ENCODE measurements at regions not wholly inside any gene's neighbourhood (a gene's known extent, or its start where the extent isn't known, plus 50 kb on each side); places are given as distances from the start of the nearest gene placed in this dataset.

DNA sequence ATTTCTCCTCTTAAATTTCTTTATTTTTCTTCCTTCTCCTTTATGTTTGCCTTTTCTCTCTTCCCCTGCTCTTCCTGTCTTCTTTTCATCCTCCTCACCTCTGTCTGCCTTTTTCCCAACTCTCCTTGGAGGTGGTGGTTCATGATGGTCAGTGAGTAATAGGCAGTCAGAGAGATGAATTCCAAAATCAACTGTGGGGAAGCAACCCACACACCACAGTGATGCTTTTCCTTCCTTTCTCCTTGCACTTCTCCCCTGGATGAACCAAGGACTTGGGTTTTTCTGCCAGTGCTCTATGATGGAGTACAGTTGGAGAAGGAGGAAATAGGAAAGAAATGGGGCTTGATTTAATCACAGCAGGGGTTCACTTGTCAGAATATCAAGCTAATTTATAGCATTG is 153.8 kb downstream of the DCK start:
- Histone ChIP-seq H3K36me3 (ENCODE audit: control insufficient read depth, insufficient read depth, low read length) (no peaks in the 10 kb centered on the region), H3K4me1 (ENCODE audit: control insufficient read depth, insufficient read depth, low read length, poor library complexity, severe bottlenecking) (no peaks in the 10 kb centered on the region), H3K4me3 (ENCODE audit: insufficient read depth, low read depth, low read length, poor library complexity, severe bottlenecking) (no peak overlapping the region), H3K27me3 (replicated peaks; ENCODE audit: control insufficient read depth, insufficient read depth, low read length, poor library complexity, severe bottlenecking) (no peaks in the 10 kb centered on the region), H3K27ac (ENCODE audit: insufficient read depth, low read length, poor library complexity, severe bottlenecking) (no peak overlapping the region), H3K9me3 (ENCODE audit: control insufficient read depth, low read length) (no peaks in the 10 kb centered on the region)
- DNase-seq = no peak

DNA sequence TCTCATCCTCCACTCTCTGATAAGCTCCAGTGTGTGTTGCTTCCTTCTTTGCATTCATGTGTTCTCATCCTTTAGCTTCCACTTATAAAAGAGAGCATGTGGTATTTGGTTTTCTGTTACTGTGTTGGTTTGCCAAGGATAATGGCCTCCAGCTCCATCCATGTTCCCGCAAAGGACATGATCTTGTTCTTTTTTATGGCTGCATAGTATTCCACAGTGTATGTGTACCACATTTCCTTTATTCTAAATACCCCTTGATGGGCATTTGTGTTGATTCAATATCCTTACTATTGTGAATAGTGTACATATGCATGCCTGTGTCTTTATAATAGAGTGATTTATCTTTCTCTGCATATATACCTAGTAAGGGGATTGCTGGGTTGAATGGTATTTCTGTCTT is 155.1 kb downstream of the DCK start:
- H3K9me3 ChIP-seq (ENCODE audit: control insufficient read depth, low read length) = no peaks in the 10 kb centered on the region

DNA sequence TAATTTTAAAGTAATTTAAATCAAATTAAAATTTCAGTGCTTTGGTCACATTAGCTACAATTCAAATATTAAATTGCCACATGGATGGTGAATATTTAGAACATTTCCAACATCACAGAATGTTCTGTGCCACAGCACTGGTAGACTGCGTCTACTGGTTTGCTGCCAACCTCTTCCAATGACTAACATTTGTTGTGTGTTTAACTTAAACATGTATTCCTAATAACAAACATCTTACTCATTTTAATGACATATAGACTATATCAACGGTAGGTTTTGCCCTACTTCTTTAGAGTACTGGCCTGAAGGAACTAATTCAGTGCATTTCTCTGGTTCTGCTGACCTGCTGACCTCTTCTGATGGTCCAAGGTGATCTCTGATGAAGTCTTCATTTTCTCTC is 157.6 kb downstream of the DCK start:
- H3K27me3 ChIP-seq (replicated peaks; ENCODE audit: control insufficient read depth, insufficient read depth, low read length, poor library complexity, severe bottlenecking) = no peaks in the 10 kb centered on the region
- no peak for DNase-seq
- H3K36me3 ChIP-seq (ENCODE audit: control insufficient read depth, insufficient read depth, low read length) = no peaks in the 10 kb centered on the region
- H3K4me1 ChIP-seq (ENCODE audit: control insufficient read depth, insufficient read depth, low read length, poor library complexity, severe bottlenecking) = no peaks in the 10 kb centered on the region
- no peak overlapping the region for H3K4me3 ChIP-seq (ENCODE audit: insufficient read depth, low read depth, low read length, poor library complexity, severe bottlenecking)
- no peak overlapping the region for H3K27ac ChIP-seq (ENCODE audit: insufficient read depth, low read length, poor library complexity, severe bottlenecking)
- H3K9me3 ChIP-seq (ENCODE audit: control insufficient read depth, low read length) = no peaks in the 10 kb centered on the region

More for the DNA sequence above, 155.1 kb downstream of the DCK start:
- no peak overlapping the region for H3K27ac ChIP-seq (ENCODE audit: insufficient read depth, low read length, poor library complexity, severe bottlenecking)
- H3K27me3 ChIP-seq (replicated peaks; ENCODE audit: control insufficient read depth, insufficient read depth, low read length, poor library complexity, severe bottlenecking) = no peaks in the 10 kb centered on the region
- H3K36me3 ChIP-seq (ENCODE audit: control insufficient read depth, insufficient read depth, low read length) = no peaks in the 10 kb centered on the region
- no peak for DNase-seq
- H3K4me3 ChIP-seq (ENCODE audit: insufficient read depth, low read depth, low read length, poor library complexity, severe bottlenecking) = no peak overlapping the region
- H3K4me1 ChIP-seq (ENCODE audit: control insufficient read depth, insufficient read depth, low read length, poor library complexity, severe bottlenecking) = no peaks in the 10 kb centered on the region

DNA sequence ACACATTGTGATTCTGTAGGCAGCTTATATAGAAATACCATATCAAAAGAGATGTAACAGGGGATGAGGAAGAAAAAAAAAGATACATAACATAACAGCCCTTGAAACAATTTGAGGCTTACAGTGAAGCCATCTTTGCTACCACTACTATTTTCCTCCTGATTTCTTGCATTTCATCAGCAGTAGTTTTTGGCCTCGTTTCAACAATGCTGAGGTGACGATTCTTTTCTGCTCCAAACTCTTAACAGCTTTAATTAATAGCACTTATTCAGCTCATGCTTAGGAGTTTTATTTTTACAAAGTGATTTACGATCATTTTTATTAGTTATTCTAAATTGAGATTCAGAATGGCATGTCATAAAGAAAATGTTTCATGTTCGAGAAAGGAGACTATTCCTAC is 163.2 kb downstream of the DCK start:
- no peaks in the 10 kb centered on the region for H3K36me3 ChIP-seq (ENCODE audit: control insufficient read depth, insufficient read depth, low read length)
- DNase-seq = no peak
- H3K27ac ChIP-seq (ENCODE audit: insufficient read depth, low read length, poor library complexity, severe bottlenecking) = no peak overlapping the region
- no peaks in the 10 kb centered on the region for H3K27me3 ChIP-seq (replicated peaks; ENCODE audit: control insufficient read depth, insufficient read depth, low read length, poor library complexity, severe bottlenecking)
- no peaks in the 10 kb centered on the region for H3K4me1 ChIP-seq (ENCODE audit: control insufficient read depth, insufficient read depth, low read length, poor library complexity, severe bottlenecking)
- H3K4me3 ChIP-seq (ENCODE audit: insufficient read depth, low read depth, low read length, poor library complexity, severe bottlenecking) = no peak overlapping the region
- no peaks in the 10 kb centered on the region for H3K9me3 ChIP-seq (ENCODE audit: control insufficient read depth, low read length)

DNA sequence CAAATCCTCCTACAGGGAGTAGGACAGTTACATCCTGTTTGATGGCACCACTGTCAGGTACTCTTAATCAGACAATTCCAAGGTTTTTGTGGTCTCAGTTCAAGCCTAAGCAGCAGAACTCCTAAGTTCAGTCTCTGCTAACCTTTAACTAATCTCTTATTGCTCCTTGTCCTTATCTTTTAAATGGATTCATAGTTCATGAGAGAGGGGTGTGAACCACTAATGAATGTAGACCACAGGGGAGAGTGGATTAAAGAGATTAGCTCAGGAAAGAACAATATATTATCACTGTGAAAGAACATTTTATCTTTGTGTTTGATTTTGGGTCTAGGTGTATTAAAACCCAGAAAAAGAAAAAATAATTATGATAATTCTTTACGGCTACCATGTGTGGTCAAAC is 168.9 kb downstream of the DCK start:
- DNase-seq = no peak
- Histone ChIP-seq H3K27ac (ENCODE audit: insufficient read depth, low read length, poor library complexity, severe bottlenecking) (no peak overlapping the region), H3K4me1 (ENCODE audit: control insufficient read depth, insufficient read depth, low read length, poor library complexity, severe bottlenecking) (no peaks in the 10 kb centered on the region), H3K9me3 (ENCODE audit: control insufficient read depth, low read length) (no peaks in the 10 kb centered on the region), H3K27me3 (replicated peaks; ENCODE audit: control insufficient read depth, insufficient read depth, low read length, poor library complexity, severe bottlenecking) (no peaks in the 10 kb centered on the region), H3K4me3 (ENCODE audit: insufficient read depth, low read depth, low read length, poor library complexity, severe bottlenecking) (no peak overlapping the region), H3K36me3 (ENCODE audit: control insufficient read depth, insufficient read depth, low read length) (no peaks in the 10 kb centered on the region)

DNA sequence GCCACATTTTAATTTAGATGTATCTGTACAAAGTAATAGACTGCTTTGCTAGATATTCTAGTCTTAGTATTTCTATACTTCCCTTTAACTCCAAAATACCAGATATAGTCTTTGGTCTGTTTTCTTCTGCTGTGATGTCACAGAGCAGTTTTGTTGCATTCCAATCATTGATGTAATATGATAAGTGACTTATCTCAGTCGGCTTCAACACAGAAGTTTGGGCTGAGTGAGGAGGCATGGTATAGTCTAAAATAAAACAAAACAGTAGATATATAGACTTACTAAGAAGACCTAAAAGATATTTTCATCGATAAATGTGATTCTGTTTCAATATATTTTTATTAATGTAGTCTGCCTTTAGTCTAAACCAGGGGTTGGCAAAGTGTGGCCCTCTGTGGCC is 169.9 kb downstream of the DCK start:
- Histone ChIP-seq H3K4me3 (ENCODE audit: insufficient read depth, low read depth, low read length, poor library complexity, severe bottlenecking) (no peak overlapping the region), H3K9me3 (ENCODE audit: control insufficient read depth, low read length) (no peaks in the 10 kb centered on the region), H3K4me1 (ENCODE audit: control insufficient read depth, insufficient read depth, low read length, poor library complexity, severe bottlenecking) (no peaks in the 10 kb centered on the region), H3K36me3 (ENCODE audit: control insufficient read depth, insufficient read depth, low read length) (no peaks in the 10 kb centered on the region), H3K27me3 (replicated peaks; ENCODE audit: control insufficient read depth, insufficient read depth, low read length, poor library complexity, severe bottlenecking) (no peaks in the 10 kb centered on the region), H3K27ac (ENCODE audit: insufficient read depth, low read length, poor library complexity, severe bottlenecking) (no peak overlapping the region)
- no peak for DNase-seq

DNA sequence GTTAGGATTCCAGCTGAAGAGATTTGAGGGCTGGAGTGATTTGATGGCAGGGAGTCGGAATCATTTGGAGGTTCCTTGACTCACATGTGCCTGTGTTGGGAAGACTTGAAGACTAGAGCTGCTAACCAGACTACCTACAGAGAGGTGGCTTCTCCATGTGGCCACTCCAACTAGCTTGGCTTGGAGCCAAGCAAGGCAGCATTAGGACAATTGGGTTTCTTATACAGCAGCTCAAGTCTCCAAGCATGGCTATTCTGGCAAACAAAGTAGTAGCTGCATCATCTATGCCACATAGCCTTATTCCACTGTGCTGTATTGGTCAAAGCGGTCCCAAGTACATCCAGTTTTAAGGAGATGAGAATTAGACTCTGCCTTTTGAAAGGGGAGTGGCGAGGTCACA is 171.7 kb upstream of the SLC4A4 start:
- DNase-seq = no peak
- Histone ChIP-seq H3K4me1 (ENCODE audit: control insufficient read depth, insufficient read depth, low read length, poor library complexity, severe bottlenecking) (no peaks in the 10 kb centered on the region), H3K36me3 (ENCODE audit: control insufficient read depth, insufficient read depth, low read length) (no peaks in the 10 kb centered on the region), H3K9me3 (ENCODE audit: control insufficient read depth, low read length) (no peaks in the 10 kb centered on the region), H3K27ac (ENCODE audit: insufficient read depth, low read length, poor library complexity, severe bottlenecking) (no peak overlapping the region), H3K4me3 (ENCODE audit: insufficient read depth, low read depth, low read length, poor library complexity, severe bottlenecking) (no peak overlapping the region), H3K27me3 (replicated peaks; ENCODE audit: control insufficient read depth, insufficient read depth, low read length, poor library complexity, severe bottlenecking) (no peaks in the 10 kb centered on the region)

DNA sequence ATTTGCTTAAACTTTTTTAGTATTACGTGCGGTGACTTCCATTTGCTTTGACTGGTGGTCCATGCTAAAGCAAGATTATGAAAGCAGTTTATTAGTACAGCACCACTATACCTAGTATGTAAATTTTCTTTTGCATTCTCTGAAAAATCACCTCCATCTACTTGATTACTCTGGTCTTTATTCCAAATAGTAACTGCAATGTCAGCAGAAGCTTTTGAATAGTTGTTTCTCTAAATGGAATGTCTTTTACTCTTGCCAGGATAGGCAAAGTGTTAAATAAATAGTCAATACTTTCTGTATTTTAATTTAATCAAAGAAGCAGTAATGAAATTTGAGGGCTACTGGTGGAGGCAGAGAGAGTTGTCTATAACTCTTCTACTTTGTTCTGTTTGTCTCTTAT is 167.2 kb upstream of the SLC4A4 start:
- H3K27me3 ChIP-seq (replicated peaks; ENCODE audit: control insufficient read depth, insufficient read depth, low read length, poor library complexity, severe bottlenecking) = no peaks in the 10 kb centered on the region
- no peaks in the 10 kb centered on the region for H3K36me3 ChIP-seq (ENCODE audit: control insufficient read depth, insufficient read depth, low read length)
- H3K4me1 ChIP-seq (ENCODE audit: control insufficient read depth, insufficient read depth, low read length, poor library complexity, severe bottlenecking) = no peaks in the 10 kb centered on the region
- H3K4me3 ChIP-seq (ENCODE audit: insufficient read depth, low read depth, low read length, poor library complexity, severe bottlenecking) = no peak overlapping the region
- no peak for DNase-seq
- H3K27ac ChIP-seq (ENCODE audit: insufficient read depth, low read length, poor library complexity, severe bottlenecking) = no peak overlapping the region
- H3K9me3 ChIP-seq (ENCODE audit: control insufficient read depth, low read length) = no peaks in the 10 kb centered on the region

DNA sequence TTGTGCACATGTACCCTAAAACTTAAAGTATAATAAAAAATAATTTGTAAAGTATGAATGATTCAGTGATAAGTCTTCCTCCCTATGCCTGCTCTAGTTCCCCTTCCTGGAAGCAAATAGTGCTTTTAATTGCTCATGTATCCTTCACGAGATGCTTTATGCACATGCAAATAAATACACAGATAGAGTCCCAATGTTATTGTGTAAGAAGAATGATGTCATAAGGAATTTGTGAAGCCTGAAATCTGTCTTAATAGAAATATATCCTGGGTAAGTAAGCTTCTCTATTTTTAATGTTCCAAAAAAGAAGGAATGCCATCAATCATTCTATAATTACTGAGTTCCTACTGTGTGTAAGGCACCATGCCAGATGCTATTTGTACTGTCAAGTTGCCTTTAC is 157.5 kb upstream of the SLC4A4 start:
- Histone ChIP-seq H3K4me1 (ENCODE audit: control insufficient read depth, insufficient read depth, low read length, poor library complexity, severe bottlenecking) (no peaks in the 10 kb centered on the region), H3K4me3 (ENCODE audit: insufficient read depth, low read depth, low read length, poor library complexity, severe bottlenecking) (no peak overlapping the region), H3K9me3 (ENCODE audit: control insufficient read depth, low read length) (no peaks in the 10 kb centered on the region), H3K27ac (ENCODE audit: insufficient read depth, low read length, poor library complexity, severe bottlenecking) (no peak overlapping the region), H3K36me3 (ENCODE audit: control insufficient read depth, insufficient read depth, low read length) (no peaks in the 10 kb centered on the region), H3K27me3 (replicated peaks; ENCODE audit: control insufficient read depth, insufficient read depth, low read length, poor library complexity, severe bottlenecking) (peaks cover 5% of the 10 kb centered on the region)
- DNase-seq = no peak

DNA sequence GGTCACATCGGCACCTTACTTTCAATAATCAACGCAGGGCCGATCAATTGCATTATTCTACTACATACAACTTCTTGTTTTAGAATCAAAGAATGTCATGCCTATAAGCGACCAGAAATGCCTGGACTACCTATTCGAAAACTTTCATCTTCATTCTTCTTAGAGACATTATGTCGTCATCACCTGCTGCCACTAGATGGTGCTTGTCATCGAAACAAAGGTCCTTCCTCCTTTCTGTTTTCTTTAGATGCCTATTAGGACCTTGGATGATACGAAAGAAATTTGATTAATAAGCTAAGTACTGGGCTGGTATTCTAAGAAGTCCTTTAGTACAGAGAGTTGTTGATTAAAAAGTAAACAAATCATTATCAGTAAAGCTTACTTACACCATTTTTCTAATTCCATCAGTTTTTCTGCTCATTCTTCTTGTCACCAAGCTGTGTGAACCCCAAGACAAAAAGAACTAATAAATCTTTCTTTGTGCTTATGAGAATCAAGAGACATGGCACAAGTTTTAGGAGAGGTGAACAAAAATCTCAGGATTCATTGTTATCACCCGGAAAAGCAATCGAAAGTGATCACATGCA is 154.5 kb upstream of the SLC4A4 start:
- Histone ChIP-seq H3K4me3 (ENCODE audit: insufficient read depth, low read depth, low read length, poor library complexity, severe bottlenecking) (no peak overlapping the region), H3K36me3 (ENCODE audit: control insufficient read depth, insufficient read depth, low read length) (no peaks in the 10 kb centered on the region), H3K9me3 (ENCODE audit: control insufficient read depth, low read length) (no peaks in the 10 kb centered on the region), H3K4me1 (ENCODE audit: control insufficient read depth, insufficient read depth, low read length, poor library complexity, severe bottlenecking) (peaks cover 11% of the 10 kb centered on the region), H3K27me3 (replicated peaks; ENCODE audit: control insufficient read depth, insufficient read depth, low read length, poor library complexity, severe bottlenecking) (peaks cover 9% of the 10 kb centered on the region), H3K27ac (ENCODE audit: insufficient read depth, low read length, poor library complexity, severe bottlenecking) (no peak overlapping the region)
- no peak for DNase-seq

DNA sequence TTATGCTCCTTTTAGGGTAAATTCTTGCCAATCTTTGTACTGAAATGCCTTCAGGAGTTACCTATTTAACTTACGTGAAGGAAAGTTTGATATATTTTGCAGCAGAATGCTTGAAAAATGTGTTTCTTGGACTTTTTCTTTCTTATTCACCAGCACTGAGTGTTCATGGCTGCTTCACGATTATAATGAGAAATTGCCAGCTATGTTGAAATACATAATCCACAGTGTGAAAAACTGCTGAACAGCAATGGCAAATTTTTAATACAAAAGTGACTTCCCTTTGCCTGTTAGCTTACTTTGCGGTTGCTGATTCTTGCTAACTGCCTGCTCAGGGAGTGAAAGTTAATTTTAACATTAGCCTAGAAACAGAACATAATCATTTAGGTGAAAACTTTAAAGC is 153.8 kb upstream of the SLC4A4 start:
- Histone ChIP-seq H3K4me3 (ENCODE audit: insufficient read depth, low read depth, low read length, poor library complexity, severe bottlenecking) (no peak overlapping the region), H3K27me3 (replicated peaks; ENCODE audit: control insufficient read depth, insufficient read depth, low read length, poor library complexity, severe bottlenecking) (peaks cover 9% of the 10 kb centered on the region), H3K36me3 (ENCODE audit: control insufficient read depth, insufficient read depth, low read length) (no peaks in the 10 kb centered on the region), H3K9me3 (ENCODE audit: control insufficient read depth, low read length) (no peaks in the 10 kb centered on the region), H3K27ac (ENCODE audit: insufficient read depth, low read length, poor library complexity, severe bottlenecking) (no peak overlapping the region), H3K4me1 (ENCODE audit: control insufficient read depth, insufficient read depth, low read length, poor library complexity, severe bottlenecking) (peaks cover 11% of the 10 kb centered on the region)
- no peak for DNase-seq
